HL-60 (cell line): ENCODE measurements at regions not wholly inside any gene's neighbourhood (a gene's known extent, or its start where the extent isn't known, plus 50 kb on each side); places are given as distances from the start of the nearest gene placed in this dataset.

Source experiments
- DNase-seq, 2 experiments: peaks; one replicate each; pipeline ENCODE4 v3.0.0-alpha.2; 2010 to 2020; ENCODE audit warnings: low read depth in 1 of 2, low spot score in 1 of 2
- H3K27ac ChIP-seq: fragments of 250-450 bp; sonication (Bioruptor Pico); replicated peaks from 2 replicates; pipeline ENCODE4 v1.5.1; 2020; ENCODE audit warnings: mild to moderate bottlenecking, moderate library complexity
- H3K27me3 ChIP-seq: fragments of 250-450 bp; sonication (Bioruptor Pico); 2 replicates; pipeline ENCODE4 v1.5.1; 2021; ENCODE audit warnings: mild to moderate bottlenecking, moderate library complexity; ENCODE audit not compliant: insufficient read depth, poor library complexity, severe bottlenecking
- H3K4me3 ChIP-seq: replicated peaks from 2 replicates; pipeline ENCODE4 v1.5.1; 2011; ENCODE audit warnings: mild to moderate bottlenecking, control low read depth, low read length; ENCODE audit not compliant: insufficient read depth
- CTCF ChIP-seq: IDR thresholded peaks from one replicate; pipeline ENCODE4 v1.5.1; 2011; ENCODE audit warnings: low read length, control low read depth, inconsistent platforms; ENCODE audit not compliant: insufficient read depth
- GABPA ChIP-seq: IDR thresholded peaks from 2 replicates; pipeline ENCODE4 v1.6.1; 2012; ENCODE audit warnings: low read depth
- POLR2AphosphoS5 ChIP-seq: IDR thresholded peaks from 2 replicates; pipeline ENCODE4 v1.6.1; 2012; ENCODE audit warnings: low read depth
- SPI1 ChIP-seq: IDR thresholded peaks from 2 replicates; pipeline ENCODE4 v1.6.1; 2012; ENCODE audit warnings: low read depth, mild to moderate bottlenecking, borderline replicate concordance
- TF ChIP-seq, protein P1 (sequence below): IDR thresholded peaks from 2 replicates; pipeline ENCODE4 v1.6.1; 2012; ENCODE audit warnings: low read depth; ENCODE audit not compliant: insufficient replicate concordance

- no peaks in the 10 kb centered on the region for H3K27me3 ChIP-seq
- TF ChIP-seq, protein P1, sequence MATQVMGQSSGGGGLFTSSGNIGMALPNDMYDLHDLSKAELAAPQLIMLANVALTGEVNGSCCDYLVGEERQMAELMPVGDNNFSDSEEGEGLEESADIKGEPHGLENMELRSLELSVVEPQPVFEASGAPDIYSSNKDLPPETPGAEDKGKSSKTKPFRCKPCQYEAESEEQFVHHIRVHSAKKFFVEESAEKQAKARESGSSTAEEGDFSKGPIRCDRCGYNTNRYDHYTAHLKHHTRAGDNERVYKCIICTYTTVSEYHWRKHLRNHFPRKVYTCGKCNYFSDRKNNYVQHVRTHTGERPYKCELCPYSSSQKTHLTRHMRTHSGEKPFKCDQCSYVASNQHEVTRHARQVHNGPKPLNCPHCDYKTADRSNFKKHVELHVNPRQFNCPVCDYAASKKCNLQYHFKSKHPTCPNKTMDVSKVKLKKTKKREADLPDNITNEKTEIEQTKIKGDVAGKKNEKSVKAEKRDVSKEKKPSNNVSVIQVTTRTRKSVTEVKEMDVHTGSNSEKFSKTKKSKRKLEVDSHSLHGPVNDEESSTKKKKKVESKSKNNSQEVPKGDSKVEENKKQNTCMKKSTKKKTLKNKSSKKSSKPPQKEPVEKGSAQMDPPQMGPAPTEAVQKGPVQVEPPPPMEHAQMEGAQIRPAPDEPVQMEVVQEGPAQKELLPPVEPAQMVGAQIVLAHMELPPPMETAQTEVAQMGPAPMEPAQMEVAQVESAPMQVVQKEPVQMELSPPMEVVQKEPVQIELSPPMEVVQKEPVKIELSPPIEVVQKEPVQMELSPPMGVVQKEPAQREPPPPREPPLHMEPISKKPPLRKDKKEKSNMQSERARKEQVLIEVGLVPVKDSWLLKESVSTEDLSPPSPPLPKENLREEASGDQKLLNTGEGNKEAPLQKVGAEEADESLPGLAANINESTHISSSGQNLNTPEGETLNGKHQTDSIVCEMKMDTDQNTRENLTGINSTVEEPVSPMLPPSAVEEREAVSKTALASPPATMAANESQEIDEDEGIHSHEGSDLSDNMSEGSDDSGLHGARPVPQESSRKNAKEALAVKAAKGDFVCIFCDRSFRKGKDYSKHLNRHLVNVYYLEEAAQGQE, result no peak
- TF ChIP-seq POLR2AphosphoS5, result no peak
- no peak for TF ChIP-seq CTCF
- TF ChIP-seq GABPA, result no peak
- TF ChIP-seq SPI1, result no peak
- DNase-seq, result no peak
- no peak overlapping the region for H3K27ac ChIP-seq
- no peak overlapping the region for H3K4me3 ChIP-seq
These were observed 438.9 kb downstream of the RPS24 start for GRCh38 chr10:78472551-78472890.

GRCh38 chr10:78473006-78473405, 439.3 kb downstream of the RPS24 start:
- DNase-seq, result no peak
- no peak for TF ChIP-seq GABPA
- TF ChIP-seq POLR2AphosphoS5, result no peak
- TF ChIP-seq, protein P1, result no peak
- TF ChIP-seq SPI1, result no peak
- no peak for TF ChIP-seq CTCF
- Histone ChIP-seq H3K4me3 (no peak overlapping the region), H3K27ac (no peak overlapping the region), H3K27me3 (no peaks in the 10 kb centered on the region)

DNA sequence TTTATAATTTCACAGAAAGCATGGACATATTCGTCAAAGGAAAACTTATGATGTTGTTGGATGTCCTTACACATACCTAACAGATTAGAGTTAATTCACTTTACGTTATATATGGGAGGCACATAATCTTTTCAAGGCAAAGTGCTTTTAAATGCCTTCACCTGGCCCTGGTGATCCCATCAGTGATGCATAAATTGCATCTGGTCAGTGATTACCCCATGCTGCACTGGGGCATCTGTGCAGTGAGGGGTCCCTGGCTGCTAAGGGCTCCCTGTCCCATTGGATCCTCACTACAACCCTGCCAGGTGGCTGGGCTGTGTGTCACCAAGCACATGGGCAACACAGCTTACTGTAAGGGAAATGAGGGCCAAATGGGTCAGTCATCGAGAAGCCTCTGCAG, 441.1 kb downstream of the RPS24 start:
- Histone ChIP-seq H3K27ac (no peak overlapping the region), H3K4me3 (no peak overlapping the region), H3K27me3 (no peaks in the 10 kb centered on the region)
- TF ChIP-seq SPI1 (no peak), GABPA (no peak)
- DNase-seq, result no peak

- TF ChIP-seq POLR2AphosphoS5 (no peak), CTCF (no peak), SPI1 (no peak), GABPA (no peak)
- TF ChIP-seq, protein P1, result no peak
- no peak for DNase-seq
- Histone ChIP-seq H3K27me3 (no peaks in the 10 kb centered on the region), H3K4me3 (no peak overlapping the region), H3K27ac (no peak overlapping the region)
These were observed 441.8 kb downstream of the RPS24 start for GRCh38 chr10:78475437-78475836.
